ENCODE measurements at regions not wholly inside any gene's neighbourhood (a gene's known extent, or its start where the extent isn't known, plus 50 kb on each side); places are given as distances from the start of the nearest gene placed in this dataset.

DNA sequence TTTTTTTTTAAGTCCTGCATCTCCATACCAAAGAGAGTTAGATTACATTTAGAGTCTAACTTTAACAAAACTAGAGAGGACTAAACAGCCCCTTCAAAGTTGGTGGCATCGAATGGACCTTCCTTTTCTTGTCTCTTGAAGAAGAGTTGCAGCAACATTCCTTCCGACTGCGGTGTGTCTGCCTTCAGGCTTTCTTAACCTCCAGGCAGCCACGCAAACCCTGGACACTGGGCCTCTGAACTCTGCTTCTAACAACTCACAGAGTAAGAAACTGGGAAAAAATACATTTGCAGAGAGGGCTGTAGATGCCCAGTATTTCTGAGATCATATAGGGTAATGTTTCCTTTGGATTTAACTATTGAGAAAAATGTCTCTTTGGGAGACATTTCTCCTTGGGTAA is 120.5 kb upstream of the MAST4 start:
- TF ChIP-seq CTCF (conservative IDR thresholded peaks at IDR 0.05; ENCODE audit: low read depth, low read length): no peak
- no peak for TF ChIP-seq EZH2 (IDR thresholded peaks at IDR 0.05; ENCODE audit: borderline replicate concordance, low read depth, low read length, poor library complexity, severe bottlenecking)
